ENCODE measurements at regions not wholly inside any gene's neighbourhood (a gene's known extent, or its start where the extent isn't known, plus 50 kb on each side); places are given as distances from the start of the nearest gene placed in this dataset.
"Not testable (repeated sequence)": the region's sequence is repeated elsewhere in the genome, so short reads cannot be mapped to it uniquely, and the experiment has no call there.

- TF ChIP-seq POLR2A (IDR thresholded peaks at IDR 0.05; ENCODE audit: low read length), result no peak
- no peak for TF ChIP-seq GATA1 (IDR thresholded peaks at IDR 0.05; ENCODE audit: low read depth, low read length)
- no peak for DNase-seq
Observed at GRCh38 chr3:176609361-176609760, 587.9 kb downstream of the TBL1XR1 start.

DNA sequence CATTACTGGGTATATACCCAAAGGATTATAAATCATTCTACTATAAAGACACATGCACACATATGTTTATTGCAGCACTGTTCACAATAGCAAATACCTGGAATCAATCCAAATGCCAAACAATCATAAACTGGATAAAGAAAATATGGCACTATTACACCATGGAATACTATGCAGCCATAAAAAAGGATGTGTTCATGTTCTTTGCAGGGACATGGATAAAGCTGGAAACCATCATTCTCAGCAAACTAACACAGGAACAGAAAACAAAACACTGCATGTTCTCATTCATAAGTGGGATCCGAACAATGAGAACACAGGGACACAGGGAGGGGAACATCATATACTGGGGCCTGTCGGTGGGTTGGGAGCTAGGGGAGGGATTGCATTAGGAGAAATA is 591.7 kb downstream of the TBL1XR1 start:
- DNase-seq, result not testable (repeated sequence)

- DNase-seq, result no peak
- no peak for TF ChIP-seq POLR2A (IDR thresholded peaks at IDR 0.05; ENCODE audit: low read length)
- TF ChIP-seq GATA1 (IDR thresholded peaks at IDR 0.05; ENCODE audit: low read depth, low read length), result no peak
Observed at GRCh38 chr3:176595307-176595706, 602.0 kb downstream of the TBL1XR1 start.

- TF ChIP-seq POLR2A (IDR thresholded peaks at IDR 0.05; ENCODE audit: low read length) (no peak), GATA1 (IDR thresholded peaks at IDR 0.05; ENCODE audit: low read depth, low read length) (no peak)
Observed at GRCh38 chr3:176590722-176591121, 606.6 kb downstream of the TBL1XR1 start.

GRCh38 chr3:176587089-176587488 is 610.2 kb downstream of the TBL1XR1 start:
- TF ChIP-seq GATA1 (IDR thresholded peaks at IDR 0.05; ENCODE audit: low read depth, low read length) (no peak), POLR2A (IDR thresholded peaks at IDR 0.05; ENCODE audit: low read length) (no peak)
- DNase-seq, result no peak

More at GRCh38 chr3:176590722-176591121, 606.6 kb downstream of the TBL1XR1 start:
- no peak for DNase-seq

- no peak for DNase-seq
- TF ChIP-seq POLR2A (IDR thresholded peaks at IDR 0.05; ENCODE audit: low read length) (no peak), GATA1 (IDR thresholded peaks at IDR 0.05; ENCODE audit: low read depth, low read length) (no peak)
Observed at GRCh38 chr3:176584413-176585176, 612.7 kb downstream of the TBL1XR1 start.

- TF ChIP-seq POLR2A (IDR thresholded peaks at IDR 0.05; ENCODE audit: low read length), result no peak
- TF ChIP-seq GATA1 (IDR thresholded peaks at IDR 0.05; ENCODE audit: low read depth, low read length), result no peak
- no peak for DNase-seq
Observed at GRCh38 chr3:176583956-176584355, 613.3 kb downstream of the TBL1XR1 start.

DNA sequence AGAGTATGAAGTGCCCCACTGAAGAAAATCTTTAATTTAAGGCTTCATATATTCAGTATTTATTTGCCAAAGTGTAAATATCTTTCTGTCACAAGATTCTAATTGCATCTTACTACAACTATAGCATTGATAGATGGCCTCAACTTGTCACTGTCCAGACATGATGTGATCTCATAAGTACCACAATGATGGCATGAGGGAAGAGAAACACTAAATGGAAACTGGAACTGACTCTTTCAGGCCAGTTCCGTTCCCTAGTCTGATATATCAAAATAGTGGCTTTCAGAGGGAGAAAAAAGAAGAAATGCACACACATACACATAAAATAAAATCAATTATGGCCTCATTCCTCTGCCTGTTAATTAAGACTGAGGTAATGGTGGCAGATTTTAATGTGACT is 615.7 kb downstream of the TBL1XR1 start:
- DNase-seq, result no peak
- no peak for TF ChIP-seq GATA1 (IDR thresholded peaks at IDR 0.05; ENCODE audit: low read depth, low read length)
- TF ChIP-seq POLR2A (IDR thresholded peaks at IDR 0.05; ENCODE audit: low read length), result no peak

GRCh38 chr3:176579711-176580185 is 617.5 kb downstream of the TBL1XR1 start:
- no peak for TF ChIP-seq GATA1 (IDR thresholded peaks at IDR 0.05; ENCODE audit: low read depth, low read length)
- TF ChIP-seq POLR2A (IDR thresholded peaks at IDR 0.05; ENCODE audit: low read length), result no peak
- no peak for DNase-seq

DNA sequence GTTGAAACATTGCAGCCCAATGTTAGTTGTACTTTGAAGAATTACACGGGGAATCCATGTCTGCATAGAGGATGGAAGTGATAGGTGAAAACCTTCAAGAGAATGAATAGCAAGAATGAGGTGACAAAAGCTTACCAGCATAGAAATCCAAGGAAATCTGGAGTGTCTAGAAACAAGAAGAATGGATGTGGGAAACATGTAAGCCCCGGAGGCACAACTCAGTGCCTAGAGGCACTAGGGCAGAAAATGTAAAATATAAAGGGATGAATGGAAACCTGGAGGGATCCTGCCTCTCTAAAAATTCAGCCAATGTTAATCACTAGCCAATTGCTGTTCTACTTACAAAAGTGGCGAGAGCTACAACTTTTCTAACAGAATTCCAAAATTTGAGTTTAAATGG is 619.0 kb downstream of the TBL1XR1 start:
- no peak for DNase-seq
- no peak for TF ChIP-seq POLR2A (IDR thresholded peaks at IDR 0.05; ENCODE audit: low read length)
- no peak for TF ChIP-seq GATA1 (IDR thresholded peaks at IDR 0.05; ENCODE audit: low read depth, low read length)

DNA sequence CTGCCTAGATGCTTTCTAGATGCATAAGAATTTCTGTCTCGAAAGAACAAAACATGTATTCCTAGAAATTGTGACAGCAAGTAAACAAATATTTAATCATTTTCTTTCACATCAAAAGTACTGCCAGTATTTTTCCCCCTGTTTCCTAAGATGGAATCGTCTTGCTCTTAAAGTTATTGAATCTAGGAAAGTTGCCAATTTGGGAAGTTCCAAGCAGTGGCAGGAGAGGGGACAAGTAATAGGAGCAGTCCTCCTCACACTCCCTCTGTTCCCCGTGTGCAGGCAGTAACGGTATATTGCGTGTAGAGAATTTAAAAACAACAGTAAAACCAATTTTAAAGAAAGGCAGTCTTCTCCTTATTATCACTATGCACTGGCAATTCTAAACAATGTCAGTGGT is 619.8 kb downstream of the TBL1XR1 start:
- TF ChIP-seq POLR2A (IDR thresholded peaks at IDR 0.05; ENCODE audit: low read length) (no peak), GATA1 (IDR thresholded peaks at IDR 0.05; ENCODE audit: low read depth, low read length) (no peak)
- no peak for DNase-seq

GRCh38 chr3:176574786-176575185 is 622.5 kb downstream of the TBL1XR1 start:
- TF ChIP-seq POLR2A (IDR thresholded peaks at IDR 0.05; ENCODE audit: low read length) (no peak), GATA1 (IDR thresholded peaks at IDR 0.05; ENCODE audit: low read depth, low read length) (no peak)
- no peak for DNase-seq

GRCh38 chr3:176571926-176572325 is 625.4 kb downstream of the TBL1XR1 start:
- no peak for DNase-seq
- TF ChIP-seq POLR2A (IDR thresholded peaks at IDR 0.05; ENCODE audit: low read length) (no peak), GATA1 (IDR thresholded peaks at IDR 0.05; ENCODE audit: low read depth, low read length) (no peak)

- TF ChIP-seq GATA1 (IDR thresholded peaks at IDR 0.05; ENCODE audit: low read depth, low read length), result no peak
- TF ChIP-seq POLR2A (IDR thresholded peaks at IDR 0.05; ENCODE audit: low read length), result no peak
Observed at GRCh38 chr3:176570992-176571391, 626.3 kb downstream of the TBL1XR1 start.

GRCh38 chr3:176568189-176568588 is 629.1 kb downstream of the TBL1XR1 start:
- no peak for TF ChIP-seq POLR2A (IDR thresholded peaks at IDR 0.05; ENCODE audit: low read length)
- TF ChIP-seq GATA1 (IDR thresholded peaks at IDR 0.05; ENCODE audit: low read depth, low read length), result no peak
- no peak for DNase-seq

More at GRCh38 chr3:176570992-176571391, 626.3 kb downstream of the TBL1XR1 start:
- no peak for DNase-seq

Measured in erythroblast (primary cell).